PC-9 (cell line): ENCODE measurements at regions not wholly inside any gene's neighbourhood (a gene's known extent, or its start where the extent isn't known, plus 50 kb on each side); places are given as distances from the start of the nearest gene placed in this dataset.

Source experiments
- CTCF ChIP-seq: fragments of 200-600 bp; sonication (generic); conservative IDR thresholded peaks from 2 replicates; pipeline ENCODE4 v1.6.1; 2017; ENCODE audit warnings: mixed run types, antibody characterized with exemption, mild to moderate bottlenecking, moderate library complexity
- EZH2 ChIP-seq: fragments of 200-600 bp; sonication (generic); IDR thresholded peaks from 2 replicates; pipeline ENCODE4 v1.8.0; 2017; ENCODE audit warnings: antibody characterized with exemption, low read depth

GRCh38 chr4:20487446-20487845 lies 212.8 kb upstream of the PACRGL start:
- TF ChIP-seq CTCF (no peak), EZH2 (no peak)
